Stomach (tissue), 4 donors: ENCODE measurements at regions not wholly inside any gene's neighbourhood (a gene's known extent, or its start where the extent isn't known, plus 50 kb on each side); places are given as distances from the start of the nearest gene placed in this dataset.

Source experiments
- EP300 ChIP-seq: sonication (generic); formaldehyde crosslinking; IDR thresholded peaks from one replicate; pipeline ENCODE4 v1.6.1; 2017; ENCODE audit warnings: antibody characterized with exemption
- POLR2A ChIP-seq, 4 donors: fragments of 450-650 bp; IDR thresholded peaks; one replicate each; pipeline ENCODE4 v1.6.1; 2016; ENCODE audit warnings: antibody characterized with exemption in 4 of 4, control low read depth in 2 of 4, mild to moderate bottlenecking in 1 of 4, moderate library complexity in 1 of 4
- TF ChIP-seq, protein P1 (sequence below), 7 experiments: fragments of 450-650 bp in 4 of 7; fragments of 200-600 bp in 3 of 7; sonication (generic) in 3 of 7; IDR thresholded peaks; one replicate each; pipeline ENCODE4 v1.5.1; 2016 to 2019; ENCODE audit warnings: antibody characterized with exemption in 7 of 7, control low read depth in 2 of 7, mild to moderate bottlenecking in 1 of 7

DNA sequence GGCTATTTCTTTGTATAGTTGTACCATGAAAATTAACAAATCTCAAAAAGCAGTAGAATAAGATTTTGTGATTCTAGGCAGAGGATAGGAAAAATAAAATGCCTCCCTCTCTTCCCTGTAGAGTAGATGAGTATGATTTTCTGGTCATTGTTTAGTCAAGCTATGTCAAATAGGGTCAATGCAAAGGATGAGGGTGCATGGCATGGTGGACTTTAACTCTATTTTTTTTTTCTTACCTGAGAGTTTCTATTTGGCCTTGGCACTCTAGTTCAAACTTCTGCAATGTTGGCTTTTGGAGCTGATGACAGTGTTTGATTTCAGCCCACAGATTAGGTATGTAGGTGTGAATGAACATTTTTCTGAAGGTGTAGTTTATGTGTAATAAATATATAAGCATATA, 224.5 kb downstream of the TRIB2 start:
- TF ChIP-seq, protein P1, sequence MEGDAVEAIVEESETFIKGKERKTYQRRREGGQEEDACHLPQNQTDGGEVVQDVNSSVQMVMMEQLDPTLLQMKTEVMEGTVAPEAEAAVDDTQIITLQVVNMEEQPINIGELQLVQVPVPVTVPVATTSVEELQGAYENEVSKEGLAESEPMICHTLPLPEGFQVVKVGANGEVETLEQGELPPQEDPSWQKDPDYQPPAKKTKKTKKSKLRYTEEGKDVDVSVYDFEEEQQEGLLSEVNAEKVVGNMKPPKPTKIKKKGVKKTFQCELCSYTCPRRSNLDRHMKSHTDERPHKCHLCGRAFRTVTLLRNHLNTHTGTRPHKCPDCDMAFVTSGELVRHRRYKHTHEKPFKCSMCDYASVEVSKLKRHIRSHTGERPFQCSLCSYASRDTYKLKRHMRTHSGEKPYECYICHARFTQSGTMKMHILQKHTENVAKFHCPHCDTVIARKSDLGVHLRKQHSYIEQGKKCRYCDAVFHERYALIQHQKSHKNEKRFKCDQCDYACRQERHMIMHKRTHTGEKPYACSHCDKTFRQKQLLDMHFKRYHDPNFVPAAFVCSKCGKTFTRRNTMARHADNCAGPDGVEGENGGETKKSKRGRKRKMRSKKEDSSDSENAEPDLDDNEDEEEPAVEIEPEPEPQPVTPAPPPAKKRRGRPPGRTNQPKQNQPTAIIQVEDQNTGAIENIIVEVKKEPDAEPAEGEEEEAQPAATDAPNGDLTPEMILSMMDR (IDR thresholded peaks at IDR 0.05), result no peak
- no peak for TF ChIP-seq POLR2A (IDR thresholded peaks at IDR 0.05)
- TF ChIP-seq EP300, result no peak
